ENCODE measurements at regions not wholly inside any gene's neighbourhood (a gene's known extent, or its start where the extent isn't known, plus 50 kb on each side); places are given as distances from the start of the nearest gene placed in this dataset.

DNA sequence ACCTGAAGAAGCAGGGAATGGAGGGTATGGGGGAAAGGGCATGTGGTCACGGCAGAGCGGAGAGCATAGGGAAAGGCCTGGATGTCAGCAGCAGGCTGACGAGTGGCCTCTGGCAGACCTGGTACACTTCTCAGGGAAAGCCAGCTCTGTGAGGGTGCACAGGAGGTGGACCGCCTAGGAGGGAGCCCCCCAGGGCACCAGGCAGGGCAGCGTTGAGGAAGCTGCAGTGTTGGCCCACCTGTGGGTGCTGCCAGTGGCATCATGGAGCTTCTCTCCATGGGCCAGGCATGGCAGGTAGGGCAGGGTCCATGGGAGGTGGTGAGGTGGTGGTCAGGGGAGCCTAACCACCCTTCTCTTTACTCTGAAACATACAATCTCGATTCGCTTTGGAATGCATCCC lies 143.0 kb upstream of the PITX1 start:
- CTCF ChIA-PET: no interaction called here
- Histone ChIP-seq H3K36me3 (ENCODE audit: control insufficient read depth, insufficient read depth, low read length) (no peaks in the 10 kb centered on the region), H3K27me3 (ENCODE audit: control insufficient read depth, insufficient read depth, low read length) (peaks cover 8% of the 10 kb centered on the region), H3K4me3 (ENCODE audit: low read depth, low read length) (no peak overlapping the region)
- POLR2A ChIA-PET: no interaction called here
- no peak for TF ChIP-seq CTCF (IDR thresholded peaks at IDR 0.05; ENCODE audit: insufficient read depth, low read depth, low read length)
- DNase-seq (ENCODE audit: low read depth): no peak

GRCh38 chr5:135174315-135175096 lies 140.5 kb upstream of the PITX1 start:
- POLR2A ChIA-PET: no interaction called here
- Histone ChIP-seq H3K36me3 (ENCODE audit: control insufficient read depth, insufficient read depth, low read length) (no peaks in the 10 kb centered on the region), H3K4me3 (ENCODE audit: low read depth, low read length) (no peak overlapping the region), H3K27me3 (ENCODE audit: control insufficient read depth, insufficient read depth, low read length) (peaks cover 8% of the 10 kb centered on the region)
- peak; percentile 19 for TF ChIP-seq CTCF (IDR thresholded peaks at IDR 0.05; ENCODE audit: insufficient read depth, low read depth, low read length)
- DNase-seq (ENCODE audit: low read depth): no peak
- CTCF ChIA-PET: interaction anchor here (0.7 to 1.5 kb wide), 3 partner anchors 11 to 19 kb away, joined by 3 to 4 read pairs (median 4); no protein-coding TSS in a partner anchor

DNA sequence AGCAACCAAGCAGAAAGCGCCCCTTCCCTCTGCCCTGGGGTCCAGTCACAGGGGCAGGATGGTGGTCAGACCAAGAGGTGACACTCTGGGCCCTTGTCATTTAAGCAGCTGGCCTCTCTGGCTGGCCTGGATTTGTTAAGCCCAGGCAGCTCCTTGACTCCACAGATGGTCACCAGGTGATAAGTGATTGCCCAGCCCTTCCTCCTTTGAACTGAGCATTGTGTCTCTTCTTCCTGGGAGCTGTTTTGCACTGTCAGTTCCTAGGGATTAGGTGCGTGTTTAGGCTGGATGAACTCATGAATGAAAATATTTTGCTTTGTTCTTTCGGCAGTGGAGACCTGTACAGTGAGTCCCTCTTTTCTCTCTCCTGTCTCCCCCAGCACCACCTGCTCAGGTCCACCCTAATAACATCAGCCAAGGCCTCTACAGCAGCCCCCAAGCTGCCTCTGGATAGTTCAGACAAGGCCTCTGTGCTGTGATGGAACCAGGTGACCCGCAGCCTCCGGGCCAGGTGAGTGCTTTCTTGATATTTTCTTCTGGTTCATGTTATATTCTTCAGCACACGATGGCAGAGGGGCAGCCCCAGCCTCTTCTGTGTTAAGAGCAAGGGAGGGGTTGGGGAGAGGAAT lies 139.7 kb upstream of the PITX1 start:
- ChIA-PET POLR2A (no interaction called here), CTCF (interaction anchor here (0.7 to 1.5 kb wide), 3 partner anchors 12 to 20 kb away, joined by 3 to 4 read pairs (median 4); no protein-coding TSS in a partner anchor)
- no peak overlapping the region for H3K4me3 ChIP-seq (ENCODE audit: low read depth, low read length)
- TF ChIP-seq CTCF (IDR thresholded peaks at IDR 0.05; ENCODE audit: insufficient read depth, low read depth, low read length): no peak
- no peak for DNase-seq (ENCODE audit: low read depth)
- peaks cover 8% of the 10 kb centered on the region for H3K27me3 ChIP-seq (ENCODE audit: control insufficient read depth, insufficient read depth, low read length)
- H3K36me3 ChIP-seq (ENCODE audit: control insufficient read depth, insufficient read depth, low read length): no peaks in the 10 kb centered on the region

DNA sequence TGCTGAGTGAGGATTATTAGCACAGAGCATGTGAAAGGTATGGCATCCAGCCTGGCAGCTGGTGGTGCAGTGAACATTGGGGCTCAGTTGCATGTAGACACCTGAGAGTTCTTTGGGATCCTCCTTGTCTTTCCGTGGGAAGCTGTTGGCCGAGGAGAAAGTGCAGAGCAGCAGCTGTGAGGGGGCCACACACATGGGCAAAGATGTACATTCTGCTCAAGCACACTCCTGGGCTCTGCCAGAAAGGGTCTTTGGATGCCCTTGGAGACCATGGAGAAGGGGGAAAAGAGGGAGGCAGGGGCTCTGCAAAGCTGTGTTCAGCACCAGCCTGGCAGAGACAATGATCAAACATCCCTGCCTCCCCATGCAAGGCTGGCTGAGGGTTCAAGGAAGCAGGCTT lies 138.7 kb upstream of the PITX1 start:
- no peak overlapping the region for H3K4me3 ChIP-seq (ENCODE audit: low read depth, low read length)
- ChIA-PET POLR2A (no interaction called here), CTCF (no interaction called here)
- no peaks in the 10 kb centered on the region for H3K36me3 ChIP-seq (ENCODE audit: control insufficient read depth, insufficient read depth, low read length)
- peaks cover 8% of the 10 kb centered on the region for H3K27me3 ChIP-seq (ENCODE audit: control insufficient read depth, insufficient read depth, low read length)
- DNase-seq (ENCODE audit: low read depth): no peak
- no peak for TF ChIP-seq CTCF (IDR thresholded peaks at IDR 0.05; ENCODE audit: insufficient read depth, low read depth, low read length)

DNA sequence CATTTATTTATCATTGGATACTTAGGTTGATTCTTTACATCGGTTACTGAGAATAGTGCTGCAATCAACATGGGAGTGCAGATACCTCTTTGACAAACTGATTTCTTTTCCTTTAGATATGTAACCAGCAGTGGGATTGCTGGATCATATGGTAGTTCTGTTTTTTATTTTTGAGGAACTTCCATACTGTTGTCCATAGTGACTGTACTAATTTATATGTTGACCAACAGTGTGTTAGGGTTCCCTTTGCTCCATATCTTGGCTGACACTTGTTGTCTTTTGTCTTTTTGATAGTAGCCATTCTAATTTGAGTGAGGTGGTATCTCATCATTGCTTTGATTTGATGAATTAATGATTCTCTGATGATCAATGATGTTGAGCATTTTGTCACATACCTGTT lies 137.3 kb upstream of the PITX1 start:
- Histone ChIP-seq H3K27me3 (ENCODE audit: control insufficient read depth, insufficient read depth, low read length) (peaks cover 7% of the 10 kb centered on the region), H3K36me3 (ENCODE audit: control insufficient read depth, insufficient read depth, low read length) (no peaks in the 10 kb centered on the region), H3K4me3 (ENCODE audit: low read depth, low read length) (no peak overlapping the region)
- POLR2A ChIA-PET: no interaction called here
- DNase-seq (ENCODE audit: low read depth): no peak
- TF ChIP-seq CTCF (IDR thresholded peaks at IDR 0.05; ENCODE audit: insufficient read depth, low read depth, low read length): no peak
- CTCF ChIA-PET: no interaction called here

Data from BJ (cell line).